SJSA1 (cell line): ENCODE measurements at regions not wholly inside any gene's neighbourhood (a gene's known extent, or its start where the extent isn't known, plus 50 kb on each side); places are given as distances from the start of the nearest gene placed in this dataset.

ENCODE experiments used
- DNase-seq, 2 experiments: peaks; one replicate each; pipeline ENCODE4 v3.0.0-alpha.2; 2015 to 2020; ENCODE audit warnings: low spot score in 2 of 2, low read depth in 1 of 2
- H3K27ac ChIP-seq: fragments of 250-450 bp; sonication (Bioruptor Pico); 2 replicates; pipeline ENCODE4 v1.5.1; 2020; ENCODE audit warnings: mild to moderate bottlenecking, moderate library complexity
- H3K27me3 ChIP-seq: fragments of 250-450 bp; sonication (Bioruptor Pico); replicated peaks from 2 replicates; pipeline ENCODE4 v1.5.1; 2020; ENCODE audit warnings: mild to moderate bottlenecking, moderate library complexity
- H3K36me3 ChIP-seq: fragments of 250-450 bp; sonication (Bioruptor Pico); 2 replicates; pipeline ENCODE4 v1.5.1; 2020; ENCODE audit warnings: mild to moderate bottlenecking
- H3K4me1 ChIP-seq: fragments of 250-450 bp; sonication (Bioruptor Pico); replicated peaks from 2 replicates; pipeline ENCODE4 v1.6.1; 2021; ENCODE audit warnings: mild to moderate bottlenecking
- H3K4me3 ChIP-seq: fragments of 250-450 bp; sonication (Bioruptor Pico); 2 replicates; pipeline ENCODE4 v1.5.1; 2020; ENCODE audit warnings: mild to moderate bottlenecking
- H3K9me3 ChIP-seq: fragments of 250-450 bp; sonication (Bioruptor Pico); replicated peaks from 2 replicates; pipeline ENCODE4 v1.5.1; 2020; ENCODE audit warnings: mild to moderate bottlenecking

DNA sequence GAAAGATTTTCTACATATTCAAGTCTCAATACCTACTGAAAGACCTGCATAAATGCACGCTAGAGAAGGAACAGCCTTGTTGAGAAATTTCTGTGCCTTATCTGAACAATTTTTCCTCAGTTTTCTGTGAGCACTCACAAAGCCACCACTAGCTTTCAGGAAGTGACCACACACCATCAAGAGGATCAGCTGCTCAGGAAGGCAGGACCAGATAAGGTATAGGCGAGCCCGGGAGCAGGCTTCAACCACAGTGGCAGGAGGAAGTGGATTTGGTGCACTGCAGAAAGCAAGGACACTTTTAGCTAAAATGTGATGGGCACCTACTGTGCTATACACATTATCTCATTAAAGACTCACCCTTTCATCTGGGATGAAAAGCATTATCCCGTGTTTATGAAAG, 220.8 kb downstream of the RAB38 start:
- DNase-seq = no peak
- Histone ChIP-seq H3K4me3 (no peak overlapping the region), H3K27me3 (no peaks in the 10 kb centered on the region), H3K9me3 (no peaks in the 10 kb centered on the region), H3K4me1 (no peaks in the 10 kb centered on the region), H3K27ac (no peak overlapping the region), H3K36me3 (no peaks in the 10 kb centered on the region)

GRCh38 chr11:87942786-87943185, 232.5 kb downstream of the RAB38 start:
- H3K27ac ChIP-seq = no peak overlapping the region
- DNase-seq = no peak
- H3K36me3 ChIP-seq = no peaks in the 10 kb centered on the region
- no peaks in the 10 kb centered on the region for H3K4me1 ChIP-seq
- H3K9me3 ChIP-seq = no peaks in the 10 kb centered on the region
- H3K4me3 ChIP-seq = no peak overlapping the region
- no peaks in the 10 kb centered on the region for H3K27me3 ChIP-seq

- no peak for DNase-seq
- Histone ChIP-seq H3K27me3 (no peaks in the 10 kb centered on the region), H3K9me3 (no peaks in the 10 kb centered on the region)
Observed at GRCh38 chr11:87934182-87934581, 241.1 kb downstream of the RAB38 start.

GRCh38 chr11:87926250-87926970, 248.8 kb downstream of the RAB38 start:
- H3K9me3 ChIP-seq = no peaks in the 10 kb centered on the region
- H3K4me3 ChIP-seq = no peak overlapping the region
- no peaks in the 10 kb centered on the region for H3K27me3 ChIP-seq
- no peaks in the 10 kb centered on the region for H3K4me1 ChIP-seq
- no peak overlapping the region for H3K27ac ChIP-seq
- DNase-seq = no peak
- no peaks in the 10 kb centered on the region for H3K36me3 ChIP-seq

More at GRCh38 chr11:87934182-87934581, 241.1 kb downstream of the RAB38 start:
- Histone ChIP-seq H3K36me3 (no peaks in the 10 kb centered on the region), H3K4me1 (no peaks in the 10 kb centered on the region), H3K4me3 (no peak overlapping the region), H3K27ac (no peak overlapping the region)

DNA sequence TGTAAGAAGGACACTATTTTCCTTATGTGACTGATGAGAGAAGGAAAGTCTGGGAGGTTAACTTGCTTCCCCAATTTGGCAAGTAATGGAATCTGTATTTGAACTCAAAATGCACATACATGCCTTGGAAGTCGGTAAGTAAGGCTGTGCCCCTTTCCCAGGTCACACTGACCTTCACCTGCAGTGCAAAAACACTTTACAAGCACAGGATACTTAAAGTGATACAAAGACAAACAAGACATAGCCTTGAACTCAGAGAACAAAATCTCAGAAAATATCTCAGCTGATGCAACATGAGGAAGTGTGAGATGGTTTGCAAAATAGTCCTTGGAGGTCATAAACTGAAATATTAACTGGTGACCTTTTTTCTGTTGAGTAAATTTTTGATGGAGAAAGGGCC, 251.1 kb downstream of the RAB38 start:
- Histone ChIP-seq H3K4me3 (no peak overlapping the region), H3K27me3 (no peaks in the 10 kb centered on the region), H3K4me1 (no peaks in the 10 kb centered on the region), H3K27ac (no peak overlapping the region), H3K36me3 (no peaks in the 10 kb centered on the region), H3K9me3 (no peaks in the 10 kb centered on the region)
- no peak for DNase-seq

DNA sequence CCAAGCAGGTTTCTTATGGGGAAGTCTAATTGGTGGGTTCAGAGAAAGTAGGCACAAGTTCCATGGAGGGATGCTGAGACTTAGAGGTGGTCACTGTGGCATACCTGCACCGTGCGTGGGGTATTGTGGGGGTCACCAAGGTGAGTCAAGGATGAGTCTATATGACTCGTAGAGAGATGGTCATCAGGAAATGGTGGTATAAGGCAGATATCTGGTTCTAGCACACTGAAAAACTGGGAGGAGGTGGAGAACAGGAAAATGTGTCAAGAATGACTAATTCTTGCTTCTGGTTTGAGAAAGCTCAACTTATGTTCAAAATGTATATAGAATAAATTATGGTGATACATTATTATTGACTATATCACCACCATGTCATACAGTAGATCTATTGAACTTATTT, 258.1 kb downstream of the RAB38 start:
- no peak for DNase-seq

DNA sequence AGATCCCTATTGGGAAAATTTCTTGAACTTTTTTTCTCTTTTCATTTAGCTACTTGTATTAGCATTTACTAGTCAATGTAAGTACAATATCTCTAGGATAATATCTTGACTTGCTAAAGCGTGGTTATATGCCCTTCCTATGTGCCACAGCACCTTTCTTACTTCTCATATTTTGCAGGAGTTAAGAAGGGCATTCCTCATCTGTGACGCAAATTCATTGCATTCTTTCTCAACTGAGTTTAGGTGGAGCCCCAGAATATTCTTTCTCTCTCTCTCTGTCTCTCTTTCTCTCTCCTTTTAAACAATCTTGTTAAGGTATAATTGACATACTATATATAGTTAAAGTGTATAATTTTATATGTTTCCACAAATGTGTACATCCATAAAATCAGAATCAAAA, 266.1 kb downstream of the RAB38 start:
- no peak overlapping the region for H3K4me3 ChIP-seq
- H3K9me3 ChIP-seq = no peaks in the 10 kb centered on the region
- no peak for DNase-seq

More for the DNA sequence above, 258.1 kb downstream of the RAB38 start:
- no peaks in the 10 kb centered on the region for H3K4me1 ChIP-seq
- H3K27ac ChIP-seq = no peak overlapping the region
- no peak overlapping the region for H3K4me3 ChIP-seq
- H3K27me3 ChIP-seq = no peaks in the 10 kb centered on the region
- H3K9me3 ChIP-seq = no peaks in the 10 kb centered on the region
- no peaks in the 10 kb centered on the region for H3K36me3 ChIP-seq

GRCh38 chr11:87908086-87908485, 267.2 kb downstream of the RAB38 start:
- Histone ChIP-seq H3K27ac (no peak overlapping the region), H3K4me3 (no peak overlapping the region), H3K9me3 (no peaks in the 10 kb centered on the region)

More for the DNA sequence above, 266.1 kb downstream of the RAB38 start:
- H3K27ac ChIP-seq = no peak overlapping the region
- H3K4me1 ChIP-seq = no peaks in the 10 kb centered on the region
- H3K27me3 ChIP-seq = no peaks in the 10 kb centered on the region
- no peaks in the 10 kb centered on the region for H3K36me3 ChIP-seq

GRCh38 chr11:87903345-87903744, 271.9 kb downstream of the RAB38 start:
- H3K4me3 ChIP-seq = no peak overlapping the region
- no peaks in the 10 kb centered on the region for H3K36me3 ChIP-seq
- no peak for DNase-seq
- H3K4me1 ChIP-seq = no peaks in the 10 kb centered on the region
- H3K9me3 ChIP-seq = no peaks in the 10 kb centered on the region
- no peak overlapping the region for H3K27ac ChIP-seq
- no peaks in the 10 kb centered on the region for H3K27me3 ChIP-seq

More at GRCh38 chr11:87908086-87908485, 267.2 kb downstream of the RAB38 start:
- no peak for DNase-seq
- Histone ChIP-seq H3K4me1 (no peaks in the 10 kb centered on the region), H3K36me3 (no peaks in the 10 kb centered on the region), H3K27me3 (no peaks in the 10 kb centered on the region)

- no peak overlapping the region for H3K4me3 ChIP-seq
- no peak for DNase-seq
- no peaks in the 10 kb centered on the region for H3K27me3 ChIP-seq
- no peaks in the 10 kb centered on the region for H3K4me1 ChIP-seq
- no peak overlapping the region for H3K27ac ChIP-seq
- H3K9me3 ChIP-seq = no peaks in the 10 kb centered on the region
- H3K36me3 ChIP-seq = no peaks in the 10 kb centered on the region
Observed at GRCh38 chr11:87901341-87901740, 273.9 kb downstream of the RAB38 start.

GRCh38 chr11:87897921-87898320, 277.3 kb downstream of the RAB38 start:
- H3K9me3 ChIP-seq = no peaks in the 10 kb centered on the region
- no peaks in the 10 kb centered on the region for H3K36me3 ChIP-seq
- no peak overlapping the region for H3K27ac ChIP-seq
- DNase-seq = no peak
- no peak overlapping the region for H3K4me3 ChIP-seq
- H3K4me1 ChIP-seq = no peaks in the 10 kb centered on the region
- no peaks in the 10 kb centered on the region for H3K27me3 ChIP-seq

DNA sequence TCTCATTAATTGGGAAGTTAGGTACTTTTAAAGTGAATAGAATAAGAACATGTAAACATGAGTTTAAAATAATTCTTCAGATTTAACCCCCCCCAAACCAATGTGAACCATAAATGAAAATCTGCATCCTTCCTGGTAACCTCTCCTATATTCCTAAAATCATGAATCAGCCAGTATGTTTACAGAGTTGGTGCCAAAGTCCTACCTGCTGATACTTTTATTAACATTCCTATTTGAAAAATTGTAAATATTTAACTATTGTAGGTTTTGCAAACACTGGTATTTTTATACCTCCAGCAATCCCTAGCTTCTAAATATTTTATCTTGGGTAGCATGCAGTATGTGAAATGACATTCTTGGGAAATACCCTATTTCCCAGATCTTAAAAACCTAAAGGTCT, 278.2 kb downstream of the RAB38 start:
- Histone ChIP-seq H3K27me3 (no peaks in the 10 kb centered on the region), H3K4me3 (no peak overlapping the region), H3K4me1 (no peaks in the 10 kb centered on the region), H3K36me3 (no peaks in the 10 kb centered on the region), H3K27ac (no peak overlapping the region), H3K9me3 (no peaks in the 10 kb centered on the region)
- no peak for DNase-seq

DNA sequence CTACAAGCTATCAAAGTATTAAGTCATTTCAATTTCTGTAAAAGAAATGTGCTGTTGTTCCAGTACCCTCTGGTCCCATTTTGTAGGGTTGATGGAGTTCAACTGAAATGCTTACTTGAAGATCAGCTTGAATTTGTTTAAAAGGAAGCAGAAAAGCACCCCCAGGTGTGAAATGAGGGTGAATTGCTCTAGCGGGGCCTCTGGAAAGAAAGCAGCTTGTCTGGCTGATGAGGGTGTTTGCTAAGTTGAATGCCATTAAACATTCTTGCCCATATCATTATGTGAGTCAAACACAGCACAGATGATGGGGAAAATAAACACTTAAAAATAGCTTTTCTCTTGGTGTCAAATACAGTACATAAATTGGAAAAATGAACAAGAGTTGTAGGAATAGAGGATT, 280.3 kb downstream of the RAB38 start:
- no peak overlapping the region for H3K27ac ChIP-seq
- H3K36me3 ChIP-seq = no peaks in the 10 kb centered on the region
- no peaks in the 10 kb centered on the region for H3K9me3 ChIP-seq
- DNase-seq = no peak
- no peaks in the 10 kb centered on the region for H3K4me1 ChIP-seq
- no peaks in the 10 kb centered on the region for H3K27me3 ChIP-seq
- H3K4me3 ChIP-seq = no peak overlapping the region

DNA sequence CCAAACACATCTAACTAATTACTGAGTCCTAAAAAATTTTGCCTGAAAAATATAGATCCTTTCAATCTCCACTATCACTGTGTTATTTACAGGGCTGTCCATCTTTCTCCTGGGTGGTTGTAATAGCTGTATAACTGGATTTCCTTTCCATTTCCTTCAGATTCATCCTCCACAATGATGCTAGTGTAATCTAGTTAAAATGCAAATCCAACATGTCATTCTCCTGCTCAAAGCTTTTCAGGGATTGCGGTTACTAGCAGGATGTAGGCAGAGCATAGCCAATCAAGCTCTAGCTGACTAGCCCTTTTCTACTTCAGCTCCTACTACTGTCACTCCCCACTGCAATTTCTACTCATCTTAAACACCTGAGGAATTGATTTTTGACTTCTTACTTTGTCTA, 283.0 kb downstream of the RAB38 start:
- Histone ChIP-seq H3K4me3 (no peak overlapping the region), H3K27me3 (no peaks in the 10 kb centered on the region), H3K27ac (no peak overlapping the region), H3K4me1 (no peaks in the 10 kb centered on the region), H3K9me3 (no peaks in the 10 kb centered on the region), H3K36me3 (no peaks in the 10 kb centered on the region)
- DNase-seq = no peak

- no peak for DNase-seq
- H3K27me3 ChIP-seq = no peaks in the 10 kb centered on the region
Observed at GRCh38 chr11:87889126-87889525, 286.1 kb downstream of the RAB38 start.

More at GRCh38 chr11:87889126-87889525, 286.1 kb downstream of the RAB38 start:
- no peaks in the 10 kb centered on the region for H3K4me1 ChIP-seq
- H3K4me3 ChIP-seq = no peak overlapping the region
- no peaks in the 10 kb centered on the region for H3K36me3 ChIP-seq
- no peaks in the 10 kb centered on the region for H3K9me3 ChIP-seq
- H3K27ac ChIP-seq = no peak overlapping the region
